AG04450 (cell line): ENCODE measurements at regions not wholly inside any gene's neighbourhood (a gene's known extent, or its start where the extent isn't known, plus 50 kb on each side); places are given as distances from the start of the nearest gene placed in this dataset.

ENCODE experiments used
- CTCF ChIA-PET: fragments of 300-600, 350-600 bp; formaldehyde crosslinking; extraction: SDS; loops from one replicate; lab custom pipeline; 2022; ENCODE audit warnings: antibody characterized with exemption, inconsistent platforms; lab: Charles Lee
- POLR2A ChIA-PET: fragments of 350-600 bp; formaldehyde crosslinking; extraction: SDS; loops from one replicate; lab custom pipeline; 2021; ENCODE audit warnings: antibody characterized with exemption, inconsistent platforms; lab: Yijun Ruan, JAX
- DNase-seq: peaks from one replicate; pipeline ENCODE4 v3.0.0-alpha.2; 2011; ENCODE audit warnings: low read depth, low spot score
- H3K27ac ChIP-seq: one replicate; pipeline ENCODE4 v1.5.1; 2012; ENCODE audit warnings: low read depth, low read length, control low read depth
- H3K27me3 ChIP-seq: one replicate; pipeline ENCODE4 v1.6.0; 2012; ENCODE audit warnings: low read length; ENCODE audit not compliant: control insufficient read depth, insufficient read depth
- H3K4me3 ChIP-seq: 2 replicates; pipeline ENCODE4 v1.5.1; 2011; ENCODE audit warnings: mild to moderate bottlenecking, low read depth, low read length, control low read depth
- H3K9me3 ChIP-seq: 2 replicates; pipeline ENCODE4 v1.5.1; 2012; ENCODE audit warnings: low read length; ENCODE audit not compliant: control insufficient read depth, insufficient read depth
- CTCF ChIP-seq: IDR thresholded peaks from 2 replicates; pipeline ENCODE4 v1.5.1; 2011; ENCODE audit warnings: low read depth, low read length, control low read depth, inconsistent platforms

GRCh38 chrX:4238916-4239315, 525.5 kb upstream of the PRKX start:
- CTCF ChIA-PET = no interaction called here
- H3K27me3 ChIP-seq = no peaks in the 10 kb centered on the region
- no peak overlapping the region for H3K4me3 ChIP-seq
- no peak overlapping the region for H3K27ac ChIP-seq
- DNase-seq = no peak
- TF ChIP-seq CTCF = no peak
- no peaks in the 10 kb centered on the region for H3K9me3 ChIP-seq
- POLR2A ChIA-PET = no interaction called here

GRCh38 chrX:4225086-4225485, 511.6 kb upstream of the PRKX start:
- no peak overlapping the region for H3K4me3 ChIP-seq
- no peaks in the 10 kb centered on the region for H3K9me3 ChIP-seq
- TF ChIP-seq CTCF = no peak
- CTCF ChIA-PET = no interaction called here
- H3K27me3 ChIP-seq = no peaks in the 10 kb centered on the region
- POLR2A ChIA-PET = no interaction called here
- H3K27ac ChIP-seq = no peak overlapping the region
- no peak for DNase-seq

- Histone ChIP-seq H3K27ac (no peak overlapping the region), H3K27me3 (no peaks in the 10 kb centered on the region), H3K9me3 (no peaks in the 10 kb centered on the region), H3K4me3 (no peak overlapping the region)
- ChIA-PET CTCF (no interaction called here), POLR2A (no interaction called here)
- no peak for TF ChIP-seq CTCF
- DNase-seq = no peak
These were observed 493.5 kb upstream of the PRKX start for GRCh38 chrX:4206941-4207340.

DNA sequence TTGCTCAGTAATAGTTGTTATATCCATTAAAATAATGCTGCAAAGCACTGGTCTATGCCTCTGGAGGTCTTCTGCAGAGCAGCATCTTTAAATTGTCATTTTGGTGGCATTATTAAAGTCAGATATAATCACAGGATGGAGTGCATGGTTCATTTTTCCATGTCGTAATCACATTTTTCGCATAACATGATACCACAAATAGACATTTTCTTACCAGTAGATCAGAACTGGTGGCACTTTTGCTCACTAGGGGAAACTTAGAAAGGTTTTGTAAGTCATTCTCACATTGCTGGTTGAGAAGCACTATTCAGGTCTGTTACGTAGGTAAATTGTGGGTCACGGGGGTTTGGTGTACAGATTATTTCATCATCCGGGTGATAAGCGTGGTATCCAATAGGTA, 484.5 kb upstream of the PRKX start:
- CTCF ChIA-PET = no interaction called here
- DNase-seq = no peak

GRCh38 chrX:4193500-4194155, 480.2 kb upstream of the PRKX start:
- DNase-seq = no peak
- no peak for TF ChIP-seq CTCF
- H3K9me3 ChIP-seq = no peaks in the 10 kb centered on the region
- POLR2A ChIA-PET = no interaction called here
- H3K27ac ChIP-seq = no peak overlapping the region
- H3K27me3 ChIP-seq = no peaks in the 10 kb centered on the region
- no peak overlapping the region for H3K4me3 ChIP-seq
- CTCF ChIA-PET = no interaction called here

More for the DNA sequence above, 484.5 kb upstream of the PRKX start:
- no peak overlapping the region for H3K4me3 ChIP-seq
- H3K27ac ChIP-seq = no peak overlapping the region
- POLR2A ChIA-PET = no interaction called here
- TF ChIP-seq CTCF = no peak
- H3K27me3 ChIP-seq = no peaks in the 10 kb centered on the region
- H3K9me3 ChIP-seq = no peaks in the 10 kb centered on the region
